GM12891 (cell line): ENCODE measurements at regions not wholly inside any gene's neighbourhood (a gene's known extent, or its start where the extent isn't known, plus 50 kb on each side); places are given as distances from the start of the nearest gene placed in this dataset.

Experiments
- POLR2A ChIP-seq: IDR thresholded peaks from 2 replicates; pipeline ENCODE4 v1.6.1; 2011; ENCODE audit warnings: low read depth, low read length, control low read depth
- SPI1 ChIP-seq: IDR thresholded peaks from 2 replicates; pipeline ENCODE4 v1.6.1; 2011; ENCODE audit warnings: low read depth, low read length, control low read depth
- TAF1 ChIP-seq: IDR thresholded peaks from 2 replicates; pipeline ENCODE4 v1.6.1; 2011; ENCODE audit warnings: low read depth, low read length, control low read depth

DNA sequence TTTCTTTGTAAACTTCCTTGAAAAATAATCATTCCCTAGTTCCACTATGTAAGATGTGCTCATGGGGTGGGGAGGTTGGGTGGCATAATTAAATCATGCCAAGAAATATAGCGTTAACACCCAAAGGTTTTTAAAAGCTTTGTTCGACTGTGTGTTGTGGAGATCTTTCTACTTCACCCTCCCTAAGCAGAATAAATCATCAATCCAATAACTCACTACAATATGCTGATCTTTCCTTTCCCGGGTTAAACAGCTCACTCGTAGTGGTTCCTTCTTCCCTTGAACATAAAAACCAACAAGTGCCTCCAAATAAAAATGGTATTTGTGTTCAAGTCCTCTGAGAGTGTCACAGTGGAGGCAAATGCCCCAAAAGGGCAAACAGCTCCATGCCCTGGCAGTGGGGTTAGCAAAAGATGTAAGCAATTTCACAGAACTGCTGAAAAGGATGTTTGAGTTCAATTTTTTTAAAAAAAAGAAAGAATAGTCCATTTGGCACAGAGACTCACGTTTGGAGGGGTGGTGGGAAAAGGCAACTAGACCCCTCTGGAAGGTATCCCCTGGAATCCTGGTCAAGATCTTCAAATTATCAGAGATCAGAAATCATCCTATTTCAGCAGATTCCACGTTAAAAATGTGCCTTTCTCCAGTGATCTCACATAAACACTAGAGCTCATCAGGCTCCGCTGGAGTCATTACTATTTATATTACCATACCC, 99.1 kb downstream of the TFAP2A start:
- TF ChIP-seq TAF1 (no peak), POLR2A (no peak), SPI1 (no peak)
